H1 (cell line): ENCODE measurements at regions not wholly inside any gene's neighbourhood (a gene's known extent, or its start where the extent isn't known, plus 50 kb on each side); places are given as distances from the start of the nearest gene placed in this dataset.

Experiments used
- CTCF ChIA-PET: fragments of 300-600 bp; sonication (Branson Sonifier 250); formaldehyde crosslinking; loops from one replicate; lab custom pipeline; 2021; ENCODE audit not compliant: partially characterized antibody; lab: Charles Lee
- POLR2A ChIA-PET: fragments of 300-600 bp; sonication (Branson Sonifier 250); formaldehyde crosslinking; loops from one replicate; lab custom pipeline; 2021; ENCODE audit warnings: inconsistent platforms; ENCODE audit not compliant: partially characterized antibody; lab: Charles Lee
- DNase-seq, 2 experiments: peaks; one replicate each; pipeline versions ENCODE4 v3.0.0 to v3.0.0-alpha.2; 2010 to 2022; ENCODE audit warnings: low spot score in 2 of 2, low read depth in 1 of 2, mixed read lengths in 1 of 2
- FAIRE-seq: peaks from 2 replicates; lab custom pipeline; 2011; peaks lifted over from hg19 to GRCh38; lab: Jason Lieb, UNC
- H2AFZ ChIP-seq: 2 replicates; pipeline ENCODE4 v1.8.1; 2012; ENCODE audit warnings: low read length, inconsistent platforms
- H2AK5ac ChIP-seq: 2 replicates; pipeline ENCODE4 v1.6.1; 2013; ENCODE audit warnings: low read depth, low read length
- H2BK120ac ChIP-seq: replicated peaks from 2 replicates; pipeline ENCODE3; 2013; ENCODE audit warnings: low read depth, low read length, inconsistent platforms
- H2BK12ac ChIP-seq: 2 replicates; pipeline ENCODE4 v1.6.1; 2013; ENCODE audit warnings: low read depth, low read length
- H2BK15ac ChIP-seq: 2 replicates; pipeline ENCODE4 v1.6.1; 2013; ENCODE audit warnings: low read length
- H2BK20ac ChIP-seq: 2 replicates; pipeline ENCODE4 v1.6.1; 2013; ENCODE audit warnings: low read length
- H2BK5ac ChIP-seq: 2 replicates; pipeline ENCODE4 v1.6.1; 2013; ENCODE audit warnings: low read depth, low read length
- H3K14ac ChIP-seq: 2 replicates; pipeline ENCODE4 v1.6.1; 2013; ENCODE audit warnings: inconsistent platforms; ENCODE audit not compliant: insufficient read length
- H3K18ac ChIP-seq: 2 replicates; pipeline ENCODE4 v1.6.1; 2013; ENCODE audit warnings: low read length; ENCODE audit errors: extremely low read depth
- H3K23ac ChIP-seq: 2 replicates; pipeline ENCODE4 v1.6.1; 2013; ENCODE audit warnings: inconsistent platforms; ENCODE audit not compliant: insufficient read length
- H3K23me2 ChIP-seq: 2 replicates; pipeline ENCODE4 v1.6.1; 2013; ENCODE audit warnings: low read depth, low read length
- H3K27ac ChIP-seq: 2 replicates; pipeline ENCODE4 v1.6.1; 2011; ENCODE audit warnings: low read depth, low read length, inconsistent platforms
- H3K27me3 ChIP-seq, 4 experiments: replicated peaks in 1 of 4; 1 replicate in 1 of 4; 2 replicates in 3 of 4; pipeline versions ENCODE4 v1.6.1 to v1.8.1; 2011 to 2013; ENCODE audit warnings: low read length in 3 of 4, mild to moderate bottlenecking in 3 of 4, inconsistent platforms in 2 of 4, mixed read lengths in 2 of 4, moderate library complexity in 1 of 4; ENCODE audit not compliant: control insufficient read depth in 3 of 4, insufficient read depth in 3 of 4; ENCODE audit errors: extremely low read depth in 1 of 4
- H3K36me3 ChIP-seq, 4 experiments: 2 replicates each; pipeline versions ENCODE4 v1.6.1 to v1.8.1; 2011 to 2013; ENCODE audit warnings: mild to moderate bottlenecking in 4 of 4, low read length in 3 of 4, moderate library complexity in 2 of 4, control low read depth in 1 of 4, inconsistent platforms in 1 of 4; ENCODE audit not compliant: insufficient read depth in 4 of 4, control insufficient read depth in 2 of 4
- H3K4ac ChIP-seq: replicated peaks from 2 replicates; pipeline ENCODE3; 2013; ENCODE audit warnings: low read length, low read depth, mixed read lengths, inconsistent platforms; ENCODE audit not compliant: insufficient read length
- H3K4me1 ChIP-seq, 4 experiments: replicated peaks in 1 of 4; 1 replicate in 1 of 4; 2 replicates in 3 of 4; pipeline versions ENCODE4 v1.6.1 to v1.8.1; 2011 to 2013; ENCODE audit warnings: low read length in 3 of 4, inconsistent platforms in 2 of 4, mixed read lengths in 1 of 4; ENCODE audit not compliant: insufficient read depth in 4 of 4, control insufficient read depth in 3 of 4
- H3K4me2 ChIP-seq, 2 experiments: 2 replicates each; pipeline versions ENCODE4 v1.6.1 to v1.8.1; 2011 to 2013; ENCODE audit warnings: low read depth in 2 of 2, low read length in 2 of 2, control low read depth in 1 of 2, inconsistent platforms in 1 of 2, mild to moderate bottlenecking in 1 of 2; ENCODE audit not compliant: insufficient read depth in 1 of 2
- H3K4me3 ChIP-seq, 4 experiments: fragments of 200-600, 300-600 bp in 1 of 4; sonication (generic), shearing (Covaris generic), sonication (Bioruptor Twin) in 1 of 4; 2 replicates each; pipeline versions ENCODE4 v1.5.1 to v1.8.1; 2011 to 2016; ENCODE audit warnings: low read length in 4 of 4, low read depth in 3 of 4, control low read depth in 2 of 4, inconsistent platforms in 2 of 4, mild to moderate bottlenecking in 2 of 4, mixed read lengths in 1 of 4, moderate library complexity in 1 of 4; ENCODE audit not compliant: insufficient read depth in 2 of 4; ENCODE audit errors: extremely low read depth in 1 of 4
- H3K56ac ChIP-seq: replicated peaks from 2 replicates; pipeline ENCODE3; 2013; ENCODE audit warnings: low read depth, mild to moderate bottlenecking, mixed read lengths, low read length, inconsistent platforms; ENCODE audit not compliant: insufficient read length
- H3K79me1 ChIP-seq: 2 replicates; pipeline ENCODE4 v1.6.1; 2013; ENCODE audit warnings: low read depth, low read length, control low read depth
- H3K79me2 ChIP-seq, 2 experiments: 2 replicates each; pipeline versions ENCODE4 v1.6.1 to v1.8.1; 2012 to 2013; ENCODE audit warnings: low read length in 2 of 2, mild to moderate bottlenecking in 2 of 2, inconsistent platforms in 1 of 2; ENCODE audit not compliant: insufficient read depth in 2 of 2, control insufficient read depth in 1 of 2
- H3K9ac ChIP-seq, 4 experiments: replicated peaks in 1 of 4; 1 replicate in 1 of 4; 2 replicates in 3 of 4; pipeline versions ENCODE4 v1.6.1 to v1.8.1; 2011 to 2013; ENCODE audit warnings: low read depth in 3 of 4, low read length in 3 of 4, control low read depth in 2 of 4, mild to moderate bottlenecking in 2 of 4, moderate library complexity in 2 of 4, inconsistent platforms in 1 of 4; ENCODE audit errors: extremely low read depth in 1 of 4
- H3K9me3 ChIP-seq, 2 experiments: 2 replicates each; pipeline versions ENCODE4 v1.6.1 to v1.8.1; 2012 to 2013; ENCODE audit warnings: mild to moderate bottlenecking in 2 of 2, moderate library complexity in 2 of 2, control low read depth in 1 of 2, inconsistent platforms in 1 of 2, low read depth in 1 of 2, low read length in 1 of 2, mixed read lengths in 1 of 2; ENCODE audit not compliant: insufficient read depth in 2 of 2
- H4K20me1 ChIP-seq, 2 experiments: replicated peaks in 1 of 2; 2 replicates each; pipeline versions ENCODE3 to v1.8.1; 2011 to 2013; ENCODE audit warnings: inconsistent platforms in 2 of 2, low read length in 2 of 2, mild to moderate bottlenecking in 1 of 2; ENCODE audit not compliant: insufficient read depth in 2 of 2, control insufficient read depth in 1 of 2
- H4K5ac ChIP-seq: 2 replicates; pipeline ENCODE4 v1.6.1; 2013; ENCODE audit warnings: low read length, low read depth, mixed read lengths, inconsistent platforms; ENCODE audit not compliant: insufficient read length
- H4K8ac ChIP-seq: 2 replicates; pipeline ENCODE4 v1.8.0; 2013; ENCODE audit warnings: mild to moderate bottlenecking, moderate library complexity, low read length, inconsistent platforms; ENCODE audit not compliant: insufficient read depth; ENCODE audit errors: extremely low read depth
- H4K91ac ChIP-seq: replicated peaks from 2 replicates; pipeline ENCODE3; 2013; ENCODE audit warnings: low read length, mixed read lengths, inconsistent platforms; ENCODE audit not compliant: insufficient read length
- BRCA1 ChIP-seq: IDR thresholded peaks from 2 replicates; pipeline ENCODE4 v1.6.1; 2012; ENCODE audit warnings: low read depth, low read length, improper control_type of control experiment
- KDM4A ChIP-seq: IDR thresholded peaks from one replicate; pipeline ENCODE4 v1.7.1; 2012; ENCODE audit warnings: low read depth, mild to moderate bottlenecking, moderate library complexity, low read length, inconsistent platforms; ENCODE audit not compliant: severe bottlenecking
- RFX5 ChIP-seq: IDR thresholded peaks from 2 replicates; pipeline ENCODE4 v1.6.1; 2011; ENCODE audit warnings: low read depth, low read length, improper control_type of control experiment, borderline replicate concordance
- SIN3A ChIP-seq, 2 experiments: IDR thresholded peaks in 1 of 2; conservative IDR thresholded peaks in 1 of 2; 2 replicates each; pipeline ENCODE4 v1.6.1; 2011 to 2012; ENCODE audit warnings: low read length in 2 of 2, improper control_type of control experiment in 1 of 2, low read depth in 1 of 2, mild to moderate bottlenecking in 1 of 2
- WGBS, 2 experiments: shearing (Covaris generic) in 1 of 2; methylation state at CpG; one replicate each; pipeline versions ENCODE4 v1.1.6 to v1.1.7; 2013 to 2015; ENCODE audit warnings: low lambda C conversion rate in 2 of 2, mixed read lengths in 2 of 2, inconsistent platforms in 1 of 2, low coverage in 1 of 2, missing lambda C conversion rate in 1 of 2; ENCODE audit not compliant: insufficient replicate concordance in 2 of 2, insufficient coverage in 1 of 2, insufficient read length in 1 of 2; ENCODE audit errors: extremely low coverage in 1 of 2, missing lambda C conversion rate in 1 of 2; 5-methylcytosine and 5-hydroxymethylcytosine counted together

GRCh38 chr14:39739796-39740195 lies 307.6 kb upstream of the FBXO33 start:
- Histone ChIP-seq H3K36me3 (no peaks in the 10 kb centered on the region), H2BK120ac (no peak overlapping the region), H3K4me1 (no peaks in the 10 kb centered on the region), H3K9me3 (no peaks in the 10 kb centered on the region), H3K56ac (no peak overlapping the region), H4K91ac (no peak overlapping the region), H3K9ac (no peak overlapping the region), H3K79me2 (no peaks in the 10 kb centered on the region), H2BK12ac (no peak overlapping the region), H2BK15ac (no peak overlapping the region), H3K4me3 (no peak overlapping the region), H4K5ac (no peak overlapping the region), H2BK5ac (no peak overlapping the region), H3K27ac (no peak overlapping the region; the same call in 1 of the 2 replicates), H3K79me1 (no peaks in the 10 kb centered on the region), H2AK5ac (no peak overlapping the region), H3K4ac (no peak overlapping the region), H3K4me2 (no peak overlapping the region), H3K18ac (no peak overlapping the region), H3K27me3 (no peaks in the 10 kb centered on the region), H4K20me1 (no peaks in the 10 kb centered on the region), H3K14ac (no peak overlapping the region), H3K23ac (no peak overlapping the region), H4K8ac (no peak overlapping the region), H3K23me2 (no peaks in the 10 kb centered on the region), H2AFZ (no peak overlapping the region), H2BK20ac (no peak overlapping the region)
- CTCF ChIA-PET, result interaction anchor here (0.6 kb wide), 1 partner anchor 242 kb away, joined by 3 read pairs; no protein-coding TSS in a partner anchor
- 86% methylated on average over 2 of the region's 2 CpGs; no CpG with 5 or more reads in 1 of the 2 experiments for WGBS, 2 experiments
- DNase-seq (no peak), FAIRE-seq (no peak)
- POLR2A ChIA-PET, result no interaction called here
- TF ChIP-seq KDM4A, result no peak
- no peak for TF ChIP-seq SIN3A (conservative IDR thresholded peaks at IDR 0.05 in 1 of 2, IDR thresholded peaks at IDR 0.05 in 1 of 2; ENCODE audit: low read depth in 1 of 2, low read length in 2 of 2)
- no peak for TF ChIP-seq BRCA1
- TF ChIP-seq RFX5, result no peak
